Activated CD4-positive, CD25-positive, alpha-beta regulatory T cell treated with anti-CD3 and anti-CD28 coated beads, Interleukin-2, amount 50 U/mL, for 72 hours (primary cell): ENCODE measurements at regions not wholly inside any gene's neighbourhood (a gene's known extent, or its start where the extent isn't known, plus 50 kb on each side); places are given as distances from the start of the nearest gene placed in this dataset.

Experiments
- DNase-seq: peaks from one replicate; pipeline ENCODE4 v3.0.0; 2021

DNA sequence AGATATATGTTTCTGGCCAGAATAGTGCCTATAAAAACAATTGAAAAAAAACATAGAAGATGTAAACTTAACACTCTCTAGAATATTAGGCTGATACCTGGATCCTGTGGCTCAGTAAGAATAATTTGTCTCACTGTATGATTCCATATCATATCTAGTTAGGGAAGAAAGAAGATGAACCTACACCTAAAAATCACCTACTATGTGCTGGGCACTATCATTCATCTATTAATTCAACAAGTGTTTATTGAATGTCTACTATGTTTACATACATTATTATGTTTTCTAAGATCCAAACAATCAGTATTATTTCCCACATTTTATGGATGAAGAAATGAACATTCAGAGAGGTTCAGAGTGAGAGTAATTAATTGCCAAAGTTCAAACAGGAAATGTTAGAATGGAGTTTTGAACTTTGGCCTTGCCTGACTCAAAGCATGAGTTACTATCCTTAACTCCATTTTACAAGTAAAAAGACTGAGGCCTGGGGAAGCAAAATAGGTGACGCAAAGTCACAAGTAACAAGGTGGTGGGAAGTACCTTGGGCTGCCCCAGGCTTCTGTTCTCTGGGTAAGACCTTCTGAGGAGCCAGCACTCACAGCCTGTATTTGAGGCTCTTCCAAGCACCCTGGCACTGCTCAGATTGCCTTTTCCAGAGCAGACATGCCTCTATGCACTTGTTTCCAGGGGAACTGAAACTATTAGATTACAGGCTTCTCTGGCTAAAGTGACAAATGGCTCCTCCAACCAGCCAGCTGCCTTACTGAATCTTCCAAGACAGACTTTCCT lies 111.1 kb upstream of the ACSL4 start:
- no peak for DNase-seq

DNA sequence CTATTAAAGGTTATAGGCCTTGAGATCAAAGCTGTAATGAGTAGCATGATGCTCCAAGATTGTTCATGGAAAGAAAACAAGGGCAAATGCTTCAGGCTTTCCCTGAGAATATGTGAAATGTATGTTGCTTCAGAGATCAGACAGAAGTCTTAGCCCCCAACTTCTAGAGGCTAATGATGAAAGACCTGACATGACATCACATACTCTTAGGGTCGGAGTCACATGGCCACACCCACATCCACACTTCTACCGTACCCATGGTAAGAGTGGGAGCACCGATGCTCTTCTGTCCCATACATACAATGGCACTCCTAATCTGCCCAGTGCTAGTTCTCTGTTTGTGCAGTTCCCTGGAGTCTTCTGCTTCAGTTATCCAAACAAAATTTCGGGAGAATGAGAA lies 111.9 kb upstream of the ACSL4 start:
- no peak for DNase-seq

DNA sequence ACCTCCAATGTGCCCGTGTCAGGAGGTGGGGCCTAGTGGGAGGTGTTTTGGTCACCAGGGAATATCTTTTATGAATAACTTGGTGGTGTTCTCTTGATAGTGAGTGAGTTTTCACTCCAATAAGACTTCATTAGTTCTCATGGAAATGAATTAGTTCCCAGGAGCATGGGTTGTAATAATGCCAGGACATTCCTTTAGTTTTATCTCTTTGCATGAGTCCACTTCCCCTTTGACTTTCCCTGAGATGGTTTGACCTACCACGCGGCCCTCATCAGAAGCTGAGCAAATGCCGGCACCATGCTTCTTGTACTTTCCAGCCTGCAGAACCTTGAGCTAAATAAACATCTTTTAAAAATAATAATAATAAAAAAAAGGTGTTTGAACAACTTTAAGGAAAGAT lies 112.9 kb upstream of the ACSL4 start:
- DNase-seq = no peak

DNA sequence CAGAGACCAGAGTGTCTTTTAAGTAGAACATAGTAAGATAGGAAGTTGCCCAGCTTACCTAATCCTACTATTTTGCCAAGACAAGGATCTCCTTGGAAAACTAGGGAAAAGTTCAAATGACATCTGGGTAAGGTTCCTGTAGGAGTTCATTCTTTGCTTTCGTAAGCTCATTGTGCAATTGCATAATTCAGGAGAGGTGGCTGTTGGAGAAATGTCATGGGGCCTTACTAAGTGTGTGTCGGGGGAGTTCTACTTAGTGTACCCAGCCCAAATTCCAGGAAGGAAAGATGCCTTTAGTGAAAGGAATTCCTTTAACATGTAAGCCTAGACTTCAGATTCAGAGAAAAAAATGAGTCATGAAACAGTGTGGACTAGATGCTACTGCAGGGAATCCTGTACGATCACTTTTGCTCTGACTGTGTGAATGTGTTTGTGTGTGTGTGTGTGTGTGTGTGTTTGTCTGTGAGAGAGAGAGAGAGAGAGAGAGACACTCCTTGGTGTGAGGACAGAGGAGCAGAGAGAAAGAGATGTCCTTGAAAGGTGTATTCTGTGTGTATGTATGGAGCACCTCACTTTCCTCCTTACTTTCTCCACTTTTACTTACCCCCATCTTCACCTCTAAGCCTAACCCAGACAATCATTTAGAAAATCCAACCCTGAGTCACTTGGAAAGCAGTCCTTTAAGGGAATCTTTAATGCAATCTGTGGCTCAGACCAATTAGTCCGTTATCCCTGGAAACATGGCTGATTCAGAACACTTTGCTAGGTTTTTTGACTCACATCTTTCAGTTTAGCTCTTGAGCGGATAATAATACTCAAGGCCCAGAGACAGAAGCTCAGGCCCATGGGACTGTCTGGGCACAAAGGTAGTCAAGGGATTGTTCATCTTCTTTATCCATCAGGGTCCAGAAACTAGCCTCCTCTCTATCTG lies 114.5 kb upstream of the ACSL4 start:
- DNase-seq = no peak

DNA sequence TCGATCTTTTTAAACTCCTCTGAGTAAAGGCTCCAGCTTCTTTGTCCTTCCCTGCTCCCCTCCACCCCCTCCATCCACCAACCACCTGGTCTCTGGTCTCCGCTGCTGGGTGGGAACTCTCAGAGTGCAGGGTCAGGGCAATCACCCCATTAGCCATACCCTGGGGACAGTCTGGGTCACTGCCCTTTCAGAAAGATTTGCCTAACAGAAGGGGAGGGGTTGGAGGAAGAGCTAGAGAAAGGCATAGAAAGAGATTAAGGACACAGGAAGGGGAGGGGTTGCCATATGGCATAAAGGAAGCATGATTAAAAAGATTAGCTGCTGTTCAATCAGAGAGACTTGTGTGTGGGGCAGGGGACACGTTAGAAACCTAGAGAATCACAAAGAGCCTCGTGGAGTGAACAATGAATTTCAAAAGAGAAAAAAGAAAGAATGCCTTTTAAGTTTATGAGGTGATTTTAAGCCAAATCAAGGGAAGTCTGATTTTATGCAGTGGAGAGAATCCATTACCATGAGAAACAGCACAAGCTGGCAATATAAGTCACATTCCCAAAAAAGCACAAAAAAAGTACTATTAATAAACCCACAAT lies 115.5 kb upstream of the ACSL4 start:
- no peak for DNase-seq

DNA sequence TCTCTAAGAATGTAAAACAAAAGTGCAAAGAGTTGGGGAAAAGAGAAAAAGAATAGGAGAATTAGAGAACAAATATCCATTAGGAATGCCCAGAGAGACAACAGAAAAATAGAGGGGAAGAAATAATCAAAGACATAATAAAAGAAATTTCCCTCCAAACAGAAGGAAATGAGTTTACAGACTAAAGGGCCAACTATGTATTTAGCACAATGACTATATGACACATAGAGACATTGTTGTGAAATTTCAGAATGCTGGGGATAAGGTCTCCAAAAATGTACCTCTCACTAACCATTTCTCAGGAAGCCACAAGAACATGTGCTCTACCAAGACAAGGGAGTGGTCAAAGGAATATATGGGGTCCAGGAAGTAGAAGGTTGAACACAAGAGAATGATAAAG lies 121.0 kb upstream of the ACSL4 start:
- no peak for DNase-seq

DNA sequence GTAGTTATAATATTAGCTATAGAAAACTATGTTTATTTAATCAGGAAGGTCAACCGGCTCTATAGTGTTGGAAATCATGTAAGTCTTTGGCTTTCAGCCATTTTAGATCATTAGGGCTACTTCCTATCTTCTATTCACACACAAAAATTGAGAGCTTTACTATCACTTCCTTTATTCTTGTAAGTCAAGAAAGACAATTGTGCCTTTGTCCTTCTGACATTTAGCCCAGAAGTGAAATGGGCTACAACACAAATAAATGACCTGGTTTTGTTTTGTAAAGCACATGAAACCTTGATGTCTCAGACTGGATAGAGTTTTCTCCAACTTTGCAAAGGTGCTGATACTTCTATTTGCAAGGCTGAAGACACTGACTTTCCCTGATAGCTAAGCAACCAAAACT lies 122.4 kb upstream of the ACSL4 start:
- DNase-seq = no peak

DNA sequence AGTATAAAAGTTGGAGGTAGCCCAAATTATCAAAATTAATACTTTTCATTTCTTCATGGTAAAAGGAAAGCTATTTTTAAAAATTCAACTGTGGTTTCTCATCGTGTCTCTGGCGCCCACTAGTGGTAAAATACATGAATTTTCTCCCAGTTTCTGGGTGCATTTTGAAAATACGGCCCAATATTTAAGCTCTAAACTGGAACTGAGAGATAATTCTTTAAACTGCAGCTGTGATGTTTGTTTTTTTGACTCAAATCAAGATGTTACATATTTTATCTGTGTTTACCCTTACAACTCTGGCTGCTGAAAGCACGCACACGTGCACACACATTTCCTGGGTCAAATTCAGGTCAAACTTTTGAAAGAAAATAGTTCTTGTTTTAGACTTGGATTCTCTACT lies 123.9 kb upstream of the ACSL4 start:
- no peak for DNase-seq

DNA sequence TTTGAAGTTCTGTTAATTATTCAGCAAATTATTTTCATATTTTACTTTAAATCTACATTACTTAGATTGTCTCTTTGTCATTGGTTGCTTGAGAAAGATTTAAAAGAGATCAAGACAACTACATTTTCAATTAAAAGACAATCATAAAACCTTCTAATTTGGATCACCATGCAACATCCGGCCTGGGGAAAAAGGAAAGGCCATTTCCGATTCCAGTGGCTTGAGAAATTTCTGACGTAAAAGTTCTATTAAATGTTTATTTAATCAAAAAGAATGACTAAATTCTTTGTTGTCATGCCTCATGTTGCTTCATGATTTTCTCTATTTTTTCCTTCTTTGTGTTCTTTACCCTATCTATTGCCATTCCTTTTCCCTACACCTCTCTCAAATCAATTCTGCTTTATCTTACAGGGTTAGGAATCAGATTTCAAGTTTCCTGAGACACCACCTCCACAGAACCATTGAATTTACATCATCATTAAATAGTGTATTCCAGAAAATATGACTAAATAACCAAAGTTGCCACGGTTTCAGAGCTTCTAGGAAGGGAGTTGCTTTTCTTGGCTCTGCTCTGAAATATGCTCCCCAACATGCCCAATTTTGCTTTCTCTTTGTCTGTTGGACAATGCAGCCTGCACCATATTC lies 124.6 kb upstream of the ACSL4 start:
- DNase-seq = no peak

DNA sequence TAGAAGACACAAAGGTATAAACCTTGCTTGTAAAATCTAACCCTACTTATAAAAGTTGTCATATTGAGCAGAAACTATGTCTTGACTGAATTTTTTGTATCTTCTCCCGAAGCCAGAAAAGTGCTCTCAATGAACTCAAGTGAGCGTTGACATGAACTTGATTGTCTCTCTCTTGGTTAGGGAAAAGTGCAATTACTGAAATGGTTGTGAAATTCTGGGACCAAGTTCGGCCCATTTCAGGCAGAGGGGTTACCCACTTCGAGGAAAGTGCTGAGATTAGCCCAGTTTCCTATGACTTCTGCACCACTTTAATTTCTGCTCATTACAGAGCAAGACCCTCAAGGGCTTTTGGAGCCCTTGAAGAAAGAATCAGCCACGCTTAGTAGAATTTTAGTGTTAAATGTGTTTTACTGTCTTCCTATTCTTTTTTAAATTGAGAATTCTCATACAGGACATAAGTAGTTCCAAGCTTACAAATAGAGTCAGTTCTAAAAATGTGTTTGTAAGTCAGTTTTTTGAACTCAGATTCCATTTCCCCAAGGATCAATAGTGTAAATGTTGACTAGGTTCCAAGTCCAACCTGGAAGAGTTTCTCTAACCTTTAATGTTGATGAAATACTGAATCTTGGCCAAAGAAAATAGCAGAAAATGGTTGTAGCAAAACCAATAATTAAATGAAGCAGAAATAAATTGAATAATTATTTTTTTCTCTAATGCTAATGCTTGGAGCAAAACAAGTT lies 125.7 kb upstream of the ACSL4 start:
- DNase-seq = no peak

DNA sequence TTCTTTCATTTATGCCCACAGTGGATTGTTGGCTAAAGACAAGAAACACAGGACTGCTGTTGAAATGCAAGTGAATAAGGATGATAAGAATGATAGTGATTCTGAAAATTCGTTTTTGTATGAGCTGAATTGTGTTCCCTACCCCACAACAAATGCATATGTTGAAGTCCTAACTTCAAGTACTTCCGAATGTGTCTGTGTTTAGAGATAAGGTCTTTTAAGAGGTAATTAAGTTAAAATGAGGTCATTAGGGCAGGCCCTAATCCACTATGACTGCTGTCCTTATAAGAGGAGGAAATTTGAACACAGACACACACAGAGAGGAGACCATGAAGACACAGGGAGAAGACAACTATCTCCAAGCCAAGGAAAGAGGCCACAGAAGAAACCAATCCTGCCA lies 126.6 kb upstream of the ACSL4 start:
- DNase-seq = no peak

DNA sequence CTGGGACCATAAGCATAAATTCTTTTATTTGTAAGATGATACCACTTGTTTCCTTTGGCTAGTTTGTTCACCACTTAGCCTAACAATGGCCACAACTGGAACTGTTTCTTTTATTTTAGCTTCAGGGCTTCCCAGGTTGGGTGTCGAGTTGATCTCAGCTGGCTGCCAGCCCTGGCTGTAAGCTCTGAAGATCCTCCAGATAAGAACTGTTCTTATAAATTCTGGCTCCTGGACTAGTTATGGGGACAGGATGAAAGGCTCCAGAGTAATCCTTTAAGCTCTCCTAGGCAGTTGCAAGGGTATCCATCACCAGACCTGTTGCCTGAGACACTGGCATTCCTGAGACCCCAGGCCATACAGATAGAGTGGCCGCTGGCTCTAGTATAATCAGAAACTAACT lies 129.4 kb upstream of the ACSL4 start:
- no peak for DNase-seq

DNA sequence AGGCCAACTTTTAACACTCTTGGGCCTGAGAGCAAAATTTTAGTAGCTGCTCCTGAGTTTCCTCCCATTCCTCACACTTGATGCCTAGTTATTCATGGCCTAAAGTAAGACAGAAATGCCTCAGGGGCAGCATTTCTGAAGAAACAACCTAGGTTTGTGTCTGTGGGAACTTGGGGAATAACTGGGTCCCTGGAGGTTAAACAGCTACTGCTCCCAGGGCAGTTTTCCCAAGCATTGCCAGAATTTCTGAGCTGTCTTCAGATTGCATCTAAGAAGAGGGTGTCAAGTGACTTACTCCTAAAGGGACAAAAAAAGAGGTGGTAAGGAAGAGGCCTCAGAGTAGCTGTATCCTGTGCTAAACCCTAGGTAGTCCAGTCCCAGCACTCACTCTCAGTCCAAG lies 130.8 kb upstream of the ACSL4 start:
- DNase-seq = no peak

DNA sequence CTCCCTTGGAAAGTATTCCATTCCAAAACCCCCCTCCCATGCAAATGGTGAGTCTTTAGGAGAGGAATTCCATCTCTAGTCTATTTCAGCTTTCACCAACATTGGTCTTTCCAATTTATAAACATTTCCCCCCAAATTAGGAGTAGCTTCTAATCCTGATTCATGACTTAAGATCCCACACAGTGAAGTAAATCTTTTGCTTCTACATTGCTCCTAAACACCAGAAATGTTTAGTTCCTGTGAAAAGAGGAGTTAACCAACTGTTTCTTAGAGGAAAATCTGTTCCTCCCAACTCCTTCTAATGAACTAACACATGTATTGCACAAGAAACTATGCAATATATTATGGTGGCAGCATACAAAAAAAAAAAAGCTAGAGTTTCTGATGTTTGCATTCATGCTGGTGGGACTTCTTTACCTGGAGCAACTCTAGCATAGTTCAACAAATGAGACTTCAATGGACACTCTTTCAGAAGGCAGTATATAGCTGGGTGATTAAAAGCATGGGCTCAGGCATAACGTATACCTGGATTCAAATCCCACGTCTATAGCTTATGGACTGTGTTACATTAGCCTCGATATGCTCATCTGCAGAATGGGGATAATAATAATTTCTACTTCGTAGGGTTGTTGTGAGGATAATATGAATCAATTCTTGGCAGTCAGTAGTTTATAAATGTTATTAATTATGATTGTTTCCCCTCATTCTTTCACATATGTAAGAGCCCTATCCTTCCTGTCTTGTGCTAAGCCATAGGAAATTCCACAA lies 131.6 kb upstream of the TMEM164 start:
- DNase-seq = no peak

DNA sequence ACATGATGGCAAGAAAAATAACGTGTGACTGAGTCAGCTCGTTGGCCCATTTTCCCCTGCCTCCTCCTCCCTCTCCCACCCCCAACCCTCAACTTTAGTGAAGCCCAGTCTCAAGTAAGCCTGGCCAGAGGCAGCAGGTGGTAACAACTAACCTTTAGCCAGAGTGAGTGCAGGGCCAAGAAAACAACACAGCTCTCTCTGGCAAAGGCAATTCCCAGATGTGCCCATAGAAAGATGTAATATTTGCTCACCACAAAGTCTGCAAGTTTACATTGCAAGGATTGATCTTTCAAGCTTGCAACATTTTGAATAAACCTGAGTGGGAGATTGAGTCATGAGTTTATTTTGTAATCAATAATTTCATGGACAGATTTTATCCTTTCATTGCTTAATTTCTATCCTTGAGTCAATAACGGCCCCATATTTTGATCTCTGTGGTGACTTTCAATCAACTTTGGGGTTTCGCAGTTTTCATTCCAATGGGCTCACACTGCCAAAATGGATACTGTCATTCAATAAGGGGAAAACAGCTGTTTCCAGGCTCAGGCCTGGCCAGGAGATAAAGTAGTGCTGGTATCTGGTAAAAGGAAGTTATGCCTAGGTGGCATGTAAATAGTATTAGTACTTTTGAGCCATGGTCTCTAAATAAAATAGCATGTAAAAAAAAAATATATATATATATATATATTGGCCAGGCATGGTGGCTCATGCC lies 130.7 kb upstream of the TMEM164 start:
- no peak for DNase-seq

DNA sequence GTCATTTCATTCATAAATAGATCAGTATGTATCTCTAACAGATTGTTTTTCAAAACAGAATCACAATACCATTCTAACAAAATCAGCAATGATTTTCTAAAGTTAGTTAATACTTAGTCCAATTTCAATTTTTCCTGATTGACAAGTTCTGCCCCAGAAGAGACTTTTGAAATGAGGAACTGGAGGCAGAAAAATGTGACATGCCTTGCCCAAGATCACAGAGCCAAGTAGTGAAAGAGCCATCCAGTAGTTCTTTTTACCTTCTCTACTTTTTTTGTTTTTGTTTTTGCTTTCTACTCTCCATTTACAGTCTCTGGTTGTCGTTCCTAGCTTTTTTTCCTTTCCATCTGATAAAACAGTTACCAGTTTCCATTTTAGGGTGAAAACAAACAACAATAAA lies 129.3 kb upstream of the TMEM164 start:
- no peak for DNase-seq

DNA sequence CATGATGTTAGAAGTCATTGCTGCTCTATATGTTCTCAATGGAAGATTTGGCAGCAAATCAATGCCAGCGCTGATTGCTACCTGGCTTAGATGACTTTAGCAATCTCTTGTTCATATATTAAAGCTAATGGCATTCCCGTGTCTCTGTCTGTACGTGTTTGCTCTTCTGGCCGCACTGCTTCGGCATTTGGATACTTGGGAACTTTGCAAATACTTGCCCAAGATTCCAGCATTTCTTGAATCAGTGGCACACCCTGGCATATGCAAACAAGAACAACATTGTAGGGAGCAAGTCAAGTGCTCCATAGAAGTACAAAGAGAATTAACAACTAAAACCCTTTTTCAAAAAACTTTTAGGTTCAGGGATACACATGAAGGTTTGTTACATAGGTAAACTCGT lies 128.9 kb upstream of the TMEM164 start:
- DNase-seq = no peak

DNA sequence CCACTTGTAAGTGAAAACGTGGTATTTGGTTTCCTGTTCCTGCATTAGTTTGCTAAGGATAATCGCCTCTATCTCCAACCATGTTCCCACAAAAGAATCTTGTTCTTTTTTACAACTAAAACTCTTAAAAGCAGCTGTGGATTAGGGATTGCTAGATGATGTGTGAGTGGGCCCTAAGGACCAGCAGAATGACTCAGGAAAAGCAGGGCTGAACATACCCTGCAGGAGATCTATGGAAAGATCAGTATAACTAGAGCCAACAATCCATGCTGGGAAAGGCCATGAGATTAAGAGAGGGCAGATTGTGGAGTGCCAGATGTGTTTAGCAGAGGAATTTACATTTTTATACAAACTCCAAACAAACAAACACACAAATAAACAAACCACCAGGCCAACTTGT lies 128.4 kb upstream of the TMEM164 start:
- no peak for DNase-seq

DNA sequence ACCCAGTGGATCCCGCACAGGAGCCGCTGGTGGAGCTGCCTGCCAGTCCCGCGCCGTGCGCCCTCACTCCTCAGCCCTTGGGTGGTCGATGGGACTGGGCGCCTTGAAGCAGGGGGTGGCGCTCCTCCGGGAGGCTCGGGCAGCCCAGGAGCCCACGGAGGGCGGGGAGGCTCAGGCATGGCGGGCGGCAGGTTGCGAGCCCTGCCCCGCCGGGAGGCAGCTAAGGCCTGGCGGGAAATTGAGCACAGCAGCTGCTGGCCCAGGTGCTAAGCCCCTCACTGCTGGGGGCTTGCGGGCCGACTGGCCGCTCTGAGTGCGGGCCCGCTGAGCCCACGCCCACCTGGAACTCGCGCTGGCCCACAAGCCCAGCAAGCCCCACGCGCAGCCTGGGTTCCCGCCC lies 127.1 kb upstream of the TMEM164 start:
- DNase-seq = no peak

DNA sequence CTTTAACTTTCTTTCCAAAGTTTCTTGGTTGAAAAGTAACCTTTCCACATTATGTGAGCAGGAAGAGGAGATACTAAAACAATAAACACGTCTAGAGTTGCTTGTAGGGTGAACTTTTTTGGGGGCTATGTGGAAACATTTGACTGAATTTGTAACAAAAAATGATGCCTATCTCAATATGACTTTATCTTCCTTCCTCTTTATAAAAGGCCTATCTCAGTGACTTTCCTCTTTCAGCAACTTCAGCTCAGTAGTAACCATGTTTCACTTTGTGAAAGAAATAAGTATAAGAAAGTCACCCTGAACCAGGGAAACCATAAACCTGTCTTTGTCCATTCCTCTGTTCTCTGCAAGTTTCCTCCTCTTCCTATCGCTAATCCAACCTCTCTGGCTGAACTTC lies 124.7 kb upstream of the TMEM164 start:
- no peak for DNase-seq

DNA sequence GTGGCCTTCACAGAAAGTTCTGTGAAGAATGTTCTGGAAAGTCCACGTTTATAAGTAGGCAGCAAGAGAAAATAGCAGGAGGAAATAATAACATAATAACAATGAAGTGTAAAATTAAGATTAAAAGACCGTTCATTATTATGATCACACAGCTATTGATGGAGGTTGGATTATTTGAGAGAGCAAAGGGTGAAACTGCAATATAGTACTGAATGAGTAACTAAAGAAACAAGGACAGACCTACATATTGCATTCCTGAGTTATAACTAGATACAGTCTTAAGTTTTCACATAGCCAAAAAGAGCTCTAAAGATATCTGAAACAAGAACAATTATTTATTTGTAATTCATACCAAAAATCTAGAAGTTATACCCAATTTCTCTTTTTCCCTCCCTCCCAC lies 122.9 kb upstream of the TMEM164 start:
- DNase-seq = no peak
